ENCODE measurements at regions not wholly inside any gene's neighbourhood (a gene's known extent, or its start where the extent isn't known, plus 50 kb on each side); places are given as distances from the start of the nearest gene placed in this dataset.

GRCh38 chr2:234631646-234632514 is 135.0 kb upstream of the ARL4C start:
- no peak for DNase-seq

DNA sequence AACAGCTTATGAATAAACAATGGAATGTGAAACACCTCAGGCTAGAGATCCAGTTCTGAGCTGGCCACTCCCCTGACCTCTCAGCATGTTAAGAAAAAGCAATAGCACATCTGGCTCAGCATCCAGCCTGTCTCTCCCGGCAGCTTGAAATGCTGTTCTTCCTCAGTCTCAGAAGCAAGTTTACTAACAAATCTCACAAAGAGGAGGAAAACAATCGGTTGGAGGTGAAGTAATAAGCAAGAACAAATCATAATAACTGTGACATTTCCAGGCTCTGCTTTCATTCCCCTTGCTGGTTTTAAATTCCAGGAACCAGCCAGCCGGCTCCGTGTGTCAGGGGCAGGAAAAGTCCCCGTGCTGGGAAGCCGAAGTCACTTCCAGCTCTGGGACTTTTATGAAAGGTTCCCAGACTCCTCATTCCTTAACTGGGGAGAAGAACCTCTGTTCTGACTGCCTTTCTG is 133.9 kb upstream of the ARL4C start:
- no peak for DNase-seq

DNA sequence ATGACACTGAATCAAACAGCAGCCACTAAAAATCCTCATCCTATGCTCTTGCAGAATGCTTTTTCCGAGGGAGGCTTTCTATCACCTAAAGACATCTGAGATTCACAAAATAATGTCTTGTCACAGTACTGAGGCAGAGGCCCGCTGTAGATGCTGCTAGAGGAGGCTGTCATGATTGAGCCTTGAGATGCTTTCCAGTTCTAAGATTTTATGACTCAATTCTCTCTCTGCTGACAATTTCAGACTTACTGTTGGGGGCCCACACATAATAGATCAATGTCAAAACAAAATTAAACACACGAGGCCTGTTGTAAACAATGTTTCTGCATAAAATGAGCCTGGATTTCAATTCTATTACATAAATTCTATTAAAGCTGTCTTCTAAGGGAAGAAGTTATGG is 132.7 kb upstream of the ARL4C start:
- DNase-seq, result no peak

GRCh38 chr2:234628953-234629352 is 132.1 kb upstream of the ARL4C start:
- no peak for DNase-seq

GRCh38 chr2:234627308-234627707 is 130.4 kb upstream of the ARL4C start:
- DNase-seq, result no peak

GRCh38 chr2:234626566-234627130 is 129.8 kb upstream of the ARL4C start:
- DNase-seq, result no peak

- no peak for DNase-seq
Measured at GRCh38 chr2:234625626-234626250, 128.9 kb upstream of the ARL4C start.

DNA sequence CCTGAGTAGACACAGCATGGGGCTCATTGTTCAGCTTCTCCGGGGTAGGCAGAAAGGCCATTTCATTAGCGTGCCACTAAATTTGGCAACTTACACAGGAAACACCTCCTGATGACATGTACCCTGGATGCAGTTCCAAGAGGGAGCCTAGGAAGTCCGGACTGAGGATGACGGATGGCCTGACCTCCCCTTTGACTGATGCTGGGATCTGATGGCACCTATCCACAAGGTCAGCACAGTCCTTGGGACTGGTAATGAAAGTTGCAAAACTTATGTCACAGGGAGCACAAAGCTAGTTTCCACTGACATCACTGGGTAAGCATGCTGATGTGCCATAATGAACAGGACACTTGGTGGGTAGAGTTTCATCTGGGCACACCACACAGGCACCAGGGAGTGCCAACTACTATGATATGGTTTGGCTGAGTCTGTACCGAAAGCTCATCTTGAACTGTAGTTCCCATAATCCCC is 126.7 kb upstream of the ARL4C start:
- no peak for DNase-seq

GRCh38 chr2:234621120-234621519 is 124.2 kb upstream of the ARL4C start:
- no peak for DNase-seq

GRCh38 chr2:234620018-234620417 is 123.1 kb upstream of the ARL4C start:
- DNase-seq, result no peak

GRCh38 chr2:234615643-234616356 is 118.9 kb upstream of the ARL4C start:
- no peak for DNase-seq

GRCh38 chr2:234611209-234611608 is 114.3 kb upstream of the ARL4C start:
- no peak for DNase-seq

GRCh38 chr2:234608946-234609345 is 112.1 kb upstream of the ARL4C start:
- no peak for DNase-seq

GRCh38 chr2:234607691-234608090 is 110.8 kb upstream of the ARL4C start:
- DNase-seq, result no peak

DNA sequence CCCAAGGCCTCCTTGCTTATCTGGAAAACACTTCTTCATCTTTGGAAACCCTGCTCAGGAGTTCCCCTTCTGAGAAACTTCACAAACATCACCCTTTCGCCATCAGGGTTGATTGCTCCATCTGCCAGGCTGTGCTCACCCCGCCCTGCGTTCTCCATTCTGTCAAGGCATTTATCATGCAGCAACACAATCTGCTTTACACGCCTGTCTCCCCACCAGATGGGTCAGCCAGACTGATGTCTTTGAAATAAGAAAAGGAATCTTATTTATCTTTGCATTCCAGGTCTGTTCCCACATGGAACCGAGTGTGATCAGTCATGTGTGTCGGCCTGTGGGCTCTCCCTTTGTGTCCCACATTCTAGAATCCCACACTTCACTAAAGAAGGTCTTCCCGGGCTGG is 110.0 kb upstream of the ARL4C start:
- DNase-seq, result no peak

DNA sequence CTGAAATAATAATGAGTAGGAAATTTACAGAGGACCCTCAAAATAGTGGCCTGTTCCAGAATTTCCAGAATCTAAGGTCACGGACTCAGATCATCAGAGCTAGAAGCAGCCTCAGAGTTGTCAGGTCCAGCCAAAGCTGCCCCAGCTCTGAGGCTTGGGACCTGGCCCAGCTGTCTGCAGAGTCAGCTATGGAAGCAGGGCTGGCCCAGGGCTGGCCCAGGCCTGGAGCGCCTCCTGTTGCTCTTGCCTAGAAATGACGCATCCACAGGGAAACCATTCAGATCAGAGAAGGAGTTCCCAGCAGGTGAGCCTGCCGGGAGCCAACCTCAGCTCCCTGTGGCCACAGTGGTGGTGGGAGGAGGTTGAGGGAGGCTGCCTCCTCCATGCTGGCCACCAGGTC is 106.7 kb upstream of the ARL4C start:
- DNase-seq, result no peak

DNA sequence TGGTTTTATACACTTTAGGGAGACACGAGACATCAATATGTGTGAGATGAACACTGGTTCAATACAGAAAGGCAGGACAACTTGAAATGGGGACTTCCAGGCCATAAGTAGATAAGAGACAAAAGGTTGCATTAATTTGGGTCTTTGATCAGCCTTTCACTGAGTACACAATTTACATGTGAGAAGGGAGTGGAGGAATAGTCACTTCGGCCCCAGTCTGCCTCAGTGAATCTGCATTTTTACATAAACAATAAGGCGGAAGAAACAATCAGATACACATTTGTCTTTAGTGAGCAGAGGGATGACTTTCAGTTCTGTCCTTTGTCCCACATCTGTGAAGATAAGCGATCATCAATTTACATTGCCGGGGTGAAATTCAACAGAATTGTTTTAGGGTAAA is 104.3 kb upstream of the ARL4C start:
- no peak for DNase-seq

GRCh38 chr2:234597576-234597861 is 100.6 kb upstream of the ARL4C start:
- DNase-seq, result no peak

GRCh38 chr2:234596696-234597575 is 100.1 kb upstream of the ARL4C start:
- DNase-seq, result no peak

GRCh38 chr2:234595829-234596228 is 98.9 kb upstream of the ARL4C start:
- DNase-seq, result no peak

GRCh38 chr2:234594715-234595114 is 97.8 kb upstream of the ARL4C start:
- DNase-seq, result no peak

GRCh38 chr2:234593636-234594035 is 96.8 kb upstream of the ARL4C start:
- DNase-seq, result no peak

DNA sequence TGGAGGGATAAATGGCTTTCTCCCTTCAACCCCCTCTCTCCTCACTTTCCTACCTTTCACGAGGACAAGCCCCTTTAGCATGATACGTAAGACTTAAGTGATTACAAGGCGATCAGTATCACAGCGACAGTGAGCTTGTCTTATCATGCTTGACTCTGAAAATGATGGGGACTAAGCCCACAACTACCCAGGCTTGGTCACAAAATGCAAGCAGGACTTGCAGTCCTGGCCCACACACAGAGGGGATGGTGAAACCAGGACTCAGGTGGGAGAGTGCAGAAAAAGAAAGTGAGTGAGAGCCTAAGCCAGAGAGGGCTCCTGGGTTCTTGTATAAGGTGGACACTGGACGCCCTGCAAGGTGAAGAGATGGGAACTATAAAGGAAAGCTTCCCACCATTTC is 95.7 kb upstream of the ARL4C start:
- no peak for DNase-seq
